DND-41 (cell line): ENCODE measurements at regions not wholly inside any gene's neighbourhood (a gene's known extent, or its start where the extent isn't known, plus 50 kb on each side); places are given as distances from the start of the nearest gene placed in this dataset.

ENCODE experiments used
- ATAC-seq: fragments of 200-7000 bp; cut with Tn5 transposase; 3 replicates; pipeline ENCODE4 v1.9.1; 2021; ENCODE audit warnings: low read depth; ENCODE audit not compliant: insufficient read depth
- DNase-seq: peaks from one replicate; pipeline ENCODE4 v3.0.0-alpha.2; 2020
- H2AFZ ChIP-seq: 2 replicates; pipeline ENCODE4 v1.6.0; 2012; ENCODE audit warnings: low read depth, low read length
- H3K27ac ChIP-seq: 2 replicates; pipeline ENCODE4 v1.5.1; 2012; ENCODE audit warnings: low read length, inconsistent platforms
- H3K27me3 ChIP-seq: fragments of 200-600 bp; sonication (generic); 2 replicates; pipeline ENCODE4 v1.6.0; 2012; ENCODE audit warnings: low read length, mild to moderate bottlenecking, inconsistent platforms; ENCODE audit not compliant: insufficient read depth, poor library complexity
- H3K36me3 ChIP-seq: 2 replicates; pipeline ENCODE4 v1.5.1; 2012; ENCODE audit warnings: low read length, inconsistent platforms; ENCODE audit not compliant: insufficient read depth
- H3K4me1 ChIP-seq: 2 replicates; pipeline ENCODE4 v1.5.1; 2012; ENCODE audit warnings: mild to moderate bottlenecking, low read length; ENCODE audit not compliant: insufficient read depth
- H3K4me2 ChIP-seq: 2 replicates; pipeline ENCODE4 v1.6.0; 2012; ENCODE audit warnings: mild to moderate bottlenecking, moderate library complexity, low read length, inconsistent platforms; ENCODE audit not compliant: insufficient read depth
- H3K4me3 ChIP-seq, 2 experiments: fragments of 200-600 bp in 1 of 2; shearing (Covaris generic) in 1 of 2; 2 replicates each; pipeline ENCODE4 v1.5.1; 2012 to 2016; ENCODE audit warnings: inconsistent platforms in 2 of 2, low read length in 2 of 2, mild to moderate bottlenecking in 2 of 2, low read depth in 1 of 2, moderate library complexity in 1 of 2
- H3K79me2 ChIP-seq: 2 replicates; pipeline ENCODE4 v1.6.0; 2012; ENCODE audit warnings: low read length, inconsistent platforms; ENCODE audit not compliant: insufficient read depth
- H3K9ac ChIP-seq: 2 replicates; pipeline ENCODE4 v1.6.0; 2012; ENCODE audit warnings: low read depth, mild to moderate bottlenecking, inconsistent platforms, low read length, moderate library complexity
- H3K9me3 ChIP-seq: 2 replicates; pipeline ENCODE4 v1.5.1; 2012; ENCODE audit warnings: low read length, moderate library complexity, mild to moderate bottlenecking, inconsistent platforms; ENCODE audit not compliant: insufficient read depth, severe bottlenecking
- H4K20me1 ChIP-seq: 2 replicates; pipeline ENCODE4 v1.6.0; 2012; ENCODE audit warnings: low read length; ENCODE audit not compliant: insufficient read depth
- CTCF ChIP-seq: IDR thresholded peaks from 2 replicates; pipeline ENCODE4 v1.5.1; 2012; ENCODE audit warnings: borderline replicate concordance, low read length, moderate library complexity, mild to moderate bottlenecking; ENCODE audit not compliant: poor library complexity, severe bottlenecking; ENCODE audit errors: extremely low read depth
- EZH2 ChIP-seq: IDR thresholded peaks from 3 replicates; pipeline ENCODE4 v1.6.1; 2012; ENCODE audit warnings: borderline replicate concordance, low read depth, mild to moderate bottlenecking, moderate library complexity, low read length, inconsistent platforms; ENCODE audit not compliant: severe bottlenecking

- DNase-seq = peak; percentile 20
- no peaks in the 10 kb centered on the region for H3K79me2 ChIP-seq
- H3K27ac ChIP-seq = no peak overlapping the region
- H3K27me3 ChIP-seq = peaks cover 9% of the 10 kb centered on the region
- H3K9ac ChIP-seq = no peak overlapping the region
- no peaks in the 10 kb centered on the region for H3K9me3 ChIP-seq
- H3K4me1 ChIP-seq = no peaks in the 10 kb centered on the region
- H3K36me3 ChIP-seq = no peaks in the 10 kb centered on the region
- H3K4me2 ChIP-seq = no peak overlapping the region
- H2AFZ ChIP-seq = no peak overlapping the region
- H4K20me1 ChIP-seq = no peaks in the 10 kb centered on the region
- no peak overlapping the region for H3K4me3 ChIP-seq
- peak; percentile 82 for ATAC-seq
- TF ChIP-seq EZH2 (no peak), CTCF (peak; percentile 43)
These were observed 141.4 kb downstream of the LRRC70 start for GRCh38 chr5:62720031-62720441.

- no peak overlapping the region for H3K9ac ChIP-seq
- ATAC-seq = no peak
- H2AFZ ChIP-seq = no peak overlapping the region
- no peaks in the 10 kb centered on the region for H3K4me1 ChIP-seq
- H3K4me2 ChIP-seq = no peak overlapping the region
- H3K9me3 ChIP-seq = no peaks in the 10 kb centered on the region
- no peak overlapping the region for H3K27ac ChIP-seq
- no peak for DNase-seq
- H4K20me1 ChIP-seq = no peaks in the 10 kb centered on the region
- no peaks in the 10 kb centered on the region for H3K36me3 ChIP-seq
- H3K4me3 ChIP-seq = no peak overlapping the region
- TF ChIP-seq CTCF (no peak), EZH2 (no peak)
- peaks cover 9% of the 10 kb centered on the region for H3K27me3 ChIP-seq
- no peaks in the 10 kb centered on the region for H3K79me2 ChIP-seq
These were observed 140.6 kb downstream of the LRRC70 start for GRCh38 chr5:62719061-62719720.

- ATAC-seq = no peak
- no peaks in the 10 kb centered on the region for H3K4me1 ChIP-seq
- H3K4me2 ChIP-seq = no peak overlapping the region
- H3K27me3 ChIP-seq = peaks cover 9% of the 10 kb centered on the region
- no peaks in the 10 kb centered on the region for H3K79me2 ChIP-seq
- H2AFZ ChIP-seq = no peak overlapping the region
- no peak overlapping the region for H3K9ac ChIP-seq
- no peak for DNase-seq
- H3K9me3 ChIP-seq = no peaks in the 10 kb centered on the region
- TF ChIP-seq CTCF (peak; percentile 21), EZH2 (no peak)
- no peaks in the 10 kb centered on the region for H3K36me3 ChIP-seq
- no peak overlapping the region for H3K27ac ChIP-seq
- no peak overlapping the region for H3K4me3 ChIP-seq
- no peaks in the 10 kb centered on the region for H4K20me1 ChIP-seq
These were observed 139.7 kb downstream of the LRRC70 start for GRCh38 chr5:62718324-62718723.
